Epidermal melanocyte (primary cell): ENCODE measurements at regions not wholly inside any gene's neighbourhood (a gene's known extent, or its start where the extent isn't known, plus 50 kb on each side); places are given as distances from the start of the nearest gene placed in this dataset.
A peak's percentile ranks its signal among the peaks of the same experiment; 100 is the strongest.

ENCODE experiments used
- DNase-seq: peaks from one replicate; pipeline ENCODE4 v3.0.0; 2011; ENCODE audit warnings: low spot score; ENCODE audit not compliant: insufficient read length

GRCh38 chr2:51413726-51414125 lies 381.8 kb upstream of the NRXN1 start:
- no peak for DNase-seq

- DNase-seq = no peak
These were observed 378.4 kb upstream of the NRXN1 start for GRCh38 chr2:51410331-51410730.

GRCh38 chr2:51409920-51410319 lies 378.0 kb upstream of the NRXN1 start:
- DNase-seq = no peak

- no peak for DNase-seq
These were observed 372.3 kb upstream of the NRXN1 start for GRCh38 chr2:51404226-51404625.

- no peak for DNase-seq
These were observed 369.6 kb upstream of the NRXN1 start for GRCh38 chr2:51401546-51401945.

- peak; percentile 22 for DNase-seq
These were observed 355.3 kb upstream of the NRXN1 start for GRCh38 chr2:51387235-51387634.

GRCh38 chr2:51379997-51380396 lies 348.1 kb upstream of the NRXN1 start:
- DNase-seq = no peak

- no peak for DNase-seq
These were observed 336.3 kb upstream of the NRXN1 start for GRCh38 chr2:51368250-51368649.

GRCh38 chr2:51350100-51350499 lies 318.2 kb upstream of the NRXN1 start:
- DNase-seq = no peak

GRCh38 chr2:51344886-51345285 lies 313.0 kb upstream of the NRXN1 start:
- no peak for DNase-seq

- DNase-seq = no peak
These were observed 303.4 kb upstream of the NRXN1 start for GRCh38 chr2:51335087-51336058.

GRCh38 chr2:51329512-51329911 lies 297.6 kb upstream of the NRXN1 start:
- no peak for DNase-seq

- no peak for DNase-seq
These were observed 292.1 kb upstream of the NRXN1 start for GRCh38 chr2:51324051-51324450.

GRCh38 chr2:51322613-51323012 lies 290.7 kb upstream of the NRXN1 start:
- no peak for DNase-seq

- no peak for DNase-seq
These were observed 272.4 kb upstream of the NRXN1 start for GRCh38 chr2:51304311-51304710.

GRCh38 chr2:51301381-51301780 lies 269.4 kb upstream of the NRXN1 start:
- no peak for DNase-seq

- no peak for DNase-seq
These were observed 267.4 kb upstream of the NRXN1 start for GRCh38 chr2:51299370-51299769.

GRCh38 chr2:51297488-51297887 lies 265.6 kb upstream of the NRXN1 start:
- DNase-seq = no peak

GRCh38 chr2:51293566-51294200 lies 261.8 kb upstream of the NRXN1 start:
- no peak for DNase-seq

GRCh38 chr2:51291762-51292551 lies 260.0 kb upstream of the NRXN1 start:
- DNase-seq = no peak

- DNase-seq = no peak
These were observed 258.8 kb upstream of the NRXN1 start for GRCh38 chr2:51290725-51291124.

- no peak for DNase-seq
These were observed 257.1 kb upstream of the NRXN1 start for GRCh38 chr2:51289045-51289444.
